Gastroesophageal sphincter (tissue), 4 donors: ENCODE measurements at regions not wholly inside any gene's neighbourhood (a gene's known extent, or its start where the extent isn't known, plus 50 kb on each side); places are given as distances from the start of the nearest gene placed in this dataset.
"Not testable (repeated sequence)": the region's sequence is repeated elsewhere in the genome, so short reads cannot be mapped to it uniquely, and the experiment has no call there.

ENCODE experiments used
- ATAC-seq: fragments of 150-250 bp; one replicate; pipeline ENCODE4 v1.9.1; 2016; ENCODE audit warnings: mild to moderate bottlenecking, moderate library complexity
- H3K27ac ChIP-seq, 4 donors: fragments of 200-600 bp; sonication (generic) in 3 of 4; 1 replicate in 3 of 4; 2 replicates in 1 of 4; pipeline ENCODE4 v1.5.1; 2016 to 2019
- H3K27me3 ChIP-seq: fragments of 200-600 bp; sonication (generic); one replicate; pipeline ENCODE4 v1.5.1; 2019
- H3K36me3 ChIP-seq, 2 donors: fragments of 200-600 bp; sonication (generic); one replicate each; pipeline ENCODE4 v1.5.1; 2019; ENCODE audit warnings: control low read depth in 1 of 2
- H3K4me1 ChIP-seq, 3 donors: fragments of 200-600 bp; sonication (generic); 1 replicate in 2 of 3; 2 replicates in 1 of 3; pipeline ENCODE4 v1.5.1; 2016 to 2019; ENCODE audit warnings: control low read depth in 2 of 3
- H3K4me3 ChIP-seq, 2 donors: fragments of 200-600 bp; sonication (generic); one replicate each; pipeline ENCODE4 v1.5.1; 2019; ENCODE audit warnings: mild to moderate bottlenecking in 1 of 2, moderate library complexity in 1 of 2
- H3K9me3 ChIP-seq, 3 donors: fragments of 200-600 bp; sonication (generic); one replicate each; pipeline ENCODE4 v1.5.1; 2017 to 2019; ENCODE audit warnings: control low read depth in 2 of 3
- CTCF ChIP-seq, 4 experiments: fragments of 200-600 bp in 2 of 4; fragments of 450-650 bp in 2 of 4; sonication (generic) in 1 of 4; IDR thresholded peaks; one replicate each; pipeline ENCODE4 v1.5.1; 2017 to 2019; ENCODE audit warnings: antibody characterized with exemption in 4 of 4, mild to moderate bottlenecking in 2 of 4, moderate library complexity in 2 of 4
- EP300 ChIP-seq: sonication (generic); formaldehyde crosslinking; IDR thresholded peaks from one replicate; pipeline ENCODE4 v1.6.1; 2017; ENCODE audit warnings: antibody characterized with exemption, mild to moderate bottlenecking
- POLR2A ChIP-seq, 2 donors: fragments of 450-650 bp; IDR thresholded peaks; one replicate each; pipeline ENCODE4 v1.6.1; 2017; ENCODE audit warnings: antibody characterized with exemption in 2 of 2, mild to moderate bottlenecking in 2 of 2, moderate library complexity in 1 of 2
- POLR2AphosphoS5 ChIP-seq: sonication (generic); formaldehyde crosslinking; IDR thresholded peaks from one replicate; pipeline ENCODE4 v1.6.1; 2017; ENCODE audit warnings: antibody characterized with exemption
- WGBS, 2 donors: methylation state at CpG; one replicate each; pipeline ENCODE4 v1.1.5; 2018; ENCODE audit warnings: low coverage in 1 of 2; 5-methylcytosine and 5-hydroxymethylcytosine counted together

DNA sequence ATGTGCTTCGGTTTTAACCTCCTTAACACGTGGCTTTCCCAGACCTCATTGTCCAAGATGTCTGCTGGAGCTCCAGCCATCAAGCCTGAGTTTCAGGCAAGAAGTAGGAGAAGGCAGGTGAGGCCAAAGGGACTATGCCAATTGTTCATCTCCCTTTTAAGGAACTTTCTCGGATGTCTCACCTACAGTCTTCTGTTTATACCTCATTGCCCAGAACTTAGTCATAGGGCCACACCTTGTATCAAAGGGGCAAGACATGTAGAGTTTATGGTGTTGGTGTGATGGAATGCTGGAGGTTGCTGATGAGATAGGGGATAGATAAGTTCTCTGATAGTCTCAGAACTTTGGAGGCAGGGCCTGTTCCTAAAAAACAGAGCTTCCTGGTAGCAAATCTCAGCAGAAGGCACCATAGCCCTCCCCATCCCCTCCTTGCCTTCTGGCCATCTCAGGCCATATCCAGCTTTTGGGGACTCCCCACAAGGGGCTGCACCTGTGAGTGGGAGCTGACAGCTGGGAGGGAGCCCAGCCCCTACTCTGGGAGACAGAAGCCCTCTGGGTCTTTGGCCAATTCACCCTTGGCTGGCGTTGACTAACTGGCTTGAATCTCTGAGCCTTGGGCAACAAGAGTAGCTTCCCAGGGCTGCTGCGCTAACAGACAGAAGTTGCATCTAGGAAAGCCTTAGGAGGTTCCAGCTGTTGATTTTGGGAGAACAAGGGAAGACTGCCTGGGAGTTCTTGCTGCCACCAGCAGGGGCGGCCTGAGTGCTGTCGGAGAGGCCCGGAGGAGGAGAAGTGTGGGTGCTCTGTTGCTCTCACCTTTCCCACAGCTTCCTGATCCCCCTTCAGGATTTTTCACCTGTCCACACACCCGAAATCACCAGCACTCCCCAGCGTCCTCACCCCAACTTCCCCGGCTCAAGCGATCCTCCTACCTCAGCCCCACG lies 149.8 kb upstream of the THY1 start:
- Histone ChIP-seq H3K4me1 (peaks cover 0 to 13% (median 0%) of the 10 kb centered on the region in 3 donors), H3K27ac (no peak overlapping the region), H3K9me3 (no peaks in the 10 kb centered on the region), H3K36me3 (no peaks in the 10 kb centered on the region), H3K27me3 (peaks cover 3% of the 10 kb centered on the region), H3K4me3 (no peak overlapping the region)
- no peak for TF ChIP-seq POLR2A (IDR thresholded peaks at IDR 0.05)
- TF ChIP-seq EP300 = no peak
- no peak for TF ChIP-seq POLR2AphosphoS5
- no peak for TF ChIP-seq CTCF (IDR thresholded peaks at IDR 0.05)
- ATAC-seq = no peak
- WGBS, 2 donors = 72 to 94% methylated on average over 4 to 6 of the region's 13 CpGs

GRCh38 chr11:119571311-119571710 lies 148.3 kb upstream of the THY1 start:
- H3K4me1 ChIP-seq = peaks cover 0 to 16% (median 0%) of the 10 kb centered on the region in 3 donors
- ATAC-seq = no peak
- WGBS, 2 donors = 76 to 90% methylated on average over 2 to 3 of the region's 3 CpGs
- peaks cover 3% of the 10 kb centered on the region for H3K27me3 ChIP-seq
- no peak overlapping the region for H3K27ac ChIP-seq
- no peaks in the 10 kb centered on the region for H3K9me3 ChIP-seq
- no peaks in the 10 kb centered on the region for H3K36me3 ChIP-seq
- no peak for TF ChIP-seq POLR2A (IDR thresholded peaks at IDR 0.05)
- no peak for TF ChIP-seq EP300
- TF ChIP-seq CTCF (IDR thresholded peaks at IDR 0.05) = no peak
- no peak for TF ChIP-seq POLR2AphosphoS5
- no peak overlapping the region for H3K4me3 ChIP-seq

DNA sequence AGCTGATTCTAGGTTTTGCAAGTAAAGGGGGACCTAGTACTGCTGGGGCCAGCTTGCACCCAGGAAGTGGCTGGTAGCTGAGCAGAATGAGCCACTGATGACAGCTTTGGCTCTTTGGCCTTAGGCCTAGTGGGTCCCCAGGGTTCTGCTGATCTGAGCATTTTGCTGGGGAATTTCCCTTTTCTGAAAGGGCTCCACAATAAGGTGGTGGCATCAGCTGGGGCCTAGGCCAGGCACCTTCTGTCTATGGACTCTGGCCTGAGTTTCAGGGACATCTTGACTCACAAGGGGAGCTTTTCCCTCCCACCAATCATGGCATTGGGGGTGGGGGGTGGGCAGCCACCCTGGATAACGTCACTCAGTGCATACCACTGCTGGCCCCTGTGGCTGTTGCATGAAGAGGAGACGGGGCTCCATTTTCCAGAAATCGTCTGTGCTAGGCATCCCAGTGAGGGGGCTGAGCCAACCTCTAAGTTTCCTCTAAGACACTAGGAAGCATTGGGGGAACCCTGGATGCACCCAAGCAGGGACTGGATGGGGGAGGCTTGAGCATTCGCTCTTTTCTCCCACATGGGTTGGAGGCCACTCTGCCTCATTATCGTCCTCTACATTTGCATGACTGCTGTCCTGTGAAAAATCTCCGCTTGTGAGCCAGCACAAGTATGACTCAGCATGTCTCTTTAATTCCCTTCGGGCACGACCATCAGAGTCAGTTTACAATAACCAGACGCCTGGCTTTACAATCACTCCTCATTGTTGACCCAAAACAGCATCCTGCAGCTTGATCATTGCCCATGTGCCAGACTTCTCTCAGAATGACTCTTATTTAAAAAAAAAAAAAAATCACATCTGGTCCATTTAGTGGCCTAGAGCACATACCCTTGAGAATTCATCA lies 145.0 kb upstream of the THY1 start:
- H3K36me3 ChIP-seq = no peaks in the 10 kb centered on the region
- ATAC-seq = peak; percentile 43
- TF ChIP-seq EP300 = no peak
- TF ChIP-seq CTCF (IDR thresholded peaks at IDR 0.05) = no peak
- TF ChIP-seq POLR2AphosphoS5 = peak; percentile 74
- no peaks in the 10 kb centered on the region for H3K9me3 ChIP-seq
- H3K27me3 ChIP-seq = no peaks in the 10 kb centered on the region
- peaks cover 0 to 16% (median 0%) of the 10 kb centered on the region in 3 donors for H3K4me1 ChIP-seq
- H3K27ac ChIP-seq = peak overlapping the region in 1 of 4 donors; percentile 9
- 6 to 17% methylated on average over 5 to 9 of the region's 9 CpGs for WGBS, 2 donors
- H3K4me3 ChIP-seq = no peak overlapping the region

DNA sequence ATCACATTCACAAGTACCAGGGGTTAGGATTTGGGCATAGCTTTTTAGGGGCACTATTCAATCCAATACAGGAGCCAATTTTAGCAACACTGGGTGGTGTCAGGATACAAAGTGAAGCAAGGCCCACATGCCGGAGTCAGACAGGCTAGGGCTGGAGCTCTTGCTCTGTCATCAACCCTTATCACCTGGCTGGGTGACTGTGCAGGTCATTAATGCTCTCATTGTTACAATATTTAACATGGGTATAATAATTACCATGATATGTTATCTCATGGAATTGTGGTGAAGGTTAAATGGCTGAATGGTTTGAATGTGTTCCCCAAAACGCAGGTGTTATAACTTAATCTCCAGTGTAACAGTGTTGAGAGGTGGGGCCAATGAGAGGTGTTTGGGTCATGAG lies 143.3 kb upstream of the THY1 start:
- Histone ChIP-seq H3K27ac (no peak overlapping the region), H3K4me3 (no peak overlapping the region), H3K4me1 (peaks cover 0 to 16% (median 0%) of the 10 kb centered on the region in 3 donors), H3K9me3 (no peaks in the 10 kb centered on the region), H3K36me3 (no peaks in the 10 kb centered on the region), H3K27me3 (no peaks in the 10 kb centered on the region)
- no peak for ATAC-seq
- TF ChIP-seq POLR2AphosphoS5 = no peak
- TF ChIP-seq POLR2A (IDR thresholded peaks at IDR 0.05) = no peak
- TF ChIP-seq CTCF (IDR thresholded peaks at IDR 0.05) = no peak
- TF ChIP-seq EP300 = no peak
- 80 to 100% methylated on average over 1 to 2 of the region's 2 CpGs for WGBS, 2 donors

DNA sequence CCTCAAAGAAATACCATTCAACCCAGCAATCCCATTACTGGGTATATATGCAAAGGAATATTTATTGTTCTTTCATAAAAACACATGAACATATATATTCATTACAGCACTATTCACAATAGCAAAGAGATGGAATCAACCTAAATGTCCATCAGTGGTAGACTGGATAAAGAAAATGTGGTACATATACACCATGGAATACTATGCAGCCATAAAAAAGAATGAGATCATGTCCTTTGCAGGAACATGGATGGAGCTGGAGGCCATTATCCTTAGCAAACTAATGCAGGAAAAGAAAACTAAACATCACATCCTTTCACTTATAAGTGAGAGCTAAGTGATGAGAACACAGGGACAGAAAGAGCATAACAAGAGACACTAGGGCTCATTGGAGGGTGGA lies 142.7 kb upstream of the THY1 start:
- not testable (repeated sequence) for H3K27me3 ChIP-seq, ATAC-seq
- peaks cover 0 to 16% (median 0%) of the 10 kb centered on the region in 3 donors for H3K4me1 ChIP-seq

More for the DNA sequence above, 142.7 kb upstream of the THY1 start:
- not testable (repeated sequence) for H3K4me3 ChIP-seq, H3K27ac ChIP-seq, H3K9me3 ChIP-seq, H3K36me3 ChIP-seq
